ENCODE measurements at regions not wholly inside any gene's neighbourhood (a gene's known extent, or its start where the extent isn't known, plus 50 kb on each side); places are given as distances from the start of the nearest gene placed in this dataset.

GRCh38 chr3:64890006-64890405 is 202.2 kb upstream of the ADAMTS9 start:
- Histone ChIP-seq H3K9me3 (no peaks in the 10 kb centered on the region), H3K4me3 (no peak overlapping the region), H3K27ac (peak overlapping the region in 1 of 2 donors; percentile 31), H3K36me3 (no peaks in the 10 kb centered on the region), H3K4me1 (ENCODE audit: control insufficient read depth in 1 of 2, low read depth in 2 of 2) (peaks cover 13 to 32% of the 10 kb centered on the region in 2 donors), H3K27me3 (replicated peaks; ENCODE audit: insufficient read depth) (no peaks in the 10 kb centered on the region)
- TF ChIP-seq CTCF (IDR thresholded peaks at IDR 0.05) = no peak
- ATAC-seq (ENCODE audit: insufficient number of reproducible peaks, low FRiP score, low read depth) = no peak
- no peak for DNase-seq (ENCODE audit: low spot score)

GRCh38 chr3:64888840-64889392 is 201.1 kb upstream of the ADAMTS9 start:
- Histone ChIP-seq H3K4me1 (ENCODE audit: control insufficient read depth in 1 of 2, low read depth in 2 of 2) (peaks cover 13 to 33% of the 10 kb centered on the region in 2 donors), H3K27ac (peak overlapping the region; percentile 29 to 32), H3K27me3 (replicated peaks; ENCODE audit: insufficient read depth) (no peaks in the 10 kb centered on the region), H3K9me3 (no peaks in the 10 kb centered on the region), H3K36me3 (no peaks in the 10 kb centered on the region), H3K4me3 (no peak overlapping the region)
- DNase-seq (ENCODE audit: low spot score) (no peak), ATAC-seq (ENCODE audit: insufficient number of reproducible peaks, low FRiP score, low read depth) (no peak)
- TF ChIP-seq CTCF (IDR thresholded peaks at IDR 0.05) = no peak

GRCh38 chr3:64888165-64888564 is 200.4 kb upstream of the ADAMTS9 start:
- Histone ChIP-seq H3K4me3 (no peak overlapping the region), H3K9me3 (no peaks in the 10 kb centered on the region), H3K27me3 (replicated peaks; ENCODE audit: insufficient read depth) (no peaks in the 10 kb centered on the region), H3K4me1 (ENCODE audit: control insufficient read depth in 1 of 2, low read depth in 2 of 2) (peaks cover 13 to 34% of the 10 kb centered on the region in 2 donors), H3K36me3 (no peaks in the 10 kb centered on the region), H3K27ac (peak overlapping the region; percentile 11 to 29)
- TF ChIP-seq CTCF (IDR thresholded peaks at IDR 0.05) = no peak
- ATAC-seq (ENCODE audit: insufficient number of reproducible peaks, low FRiP score, low read depth) (no peak), DNase-seq (ENCODE audit: low spot score) (no peak)

- TF ChIP-seq CTCF (IDR thresholded peaks at IDR 0.05) = no peak
- no peak overlapping the region for H3K4me3 ChIP-seq
- H3K27ac ChIP-seq = no peak overlapping the region
- DNase-seq (ENCODE audit: low spot score) (no peak), ATAC-seq (ENCODE audit: insufficient number of reproducible peaks, low FRiP score, low read depth) (no peak)
- no peaks in the 10 kb centered on the region for H3K27me3 ChIP-seq (replicated peaks; ENCODE audit: insufficient read depth)
- H3K36me3 ChIP-seq = no peaks in the 10 kb centered on the region
- H3K9me3 ChIP-seq = no peaks in the 10 kb centered on the region
- peaks cover 13 to 28% of the 10 kb centered on the region in 2 donors for H3K4me1 ChIP-seq (ENCODE audit: control insufficient read depth in 1 of 2, low read depth in 2 of 2)
Observed at GRCh38 chr3:64885055-64885454, 197.3 kb upstream of the ADAMTS9 start.

- no peak for TF ChIP-seq CTCF (IDR thresholded peaks at IDR 0.05)
- Histone ChIP-seq H3K4me1 (ENCODE audit: control insufficient read depth in 1 of 2, low read depth in 2 of 2) (peaks cover 10 to 23% of the 10 kb centered on the region in 2 donors), H3K27ac (no peak overlapping the region), H3K4me3 (no peak overlapping the region), H3K27me3 (replicated peaks; ENCODE audit: insufficient read depth) (no peaks in the 10 kb centered on the region), H3K9me3 (no peaks in the 10 kb centered on the region), H3K36me3 (no peaks in the 10 kb centered on the region)
- DNase-seq (ENCODE audit: low spot score) = no peak
- no peak for ATAC-seq (ENCODE audit: insufficient number of reproducible peaks, low FRiP score, low read depth)
Observed at GRCh38 chr3:64884536-64884935, 196.7 kb upstream of the ADAMTS9 start.

All from thoracic aorta (tissue), 2 donors.